ENCODE measurements at regions not wholly inside any gene's neighbourhood (a gene's known extent, or its start where the extent isn't known, plus 50 kb on each side); places are given as distances from the start of the nearest gene placed in this dataset.

DNA sequence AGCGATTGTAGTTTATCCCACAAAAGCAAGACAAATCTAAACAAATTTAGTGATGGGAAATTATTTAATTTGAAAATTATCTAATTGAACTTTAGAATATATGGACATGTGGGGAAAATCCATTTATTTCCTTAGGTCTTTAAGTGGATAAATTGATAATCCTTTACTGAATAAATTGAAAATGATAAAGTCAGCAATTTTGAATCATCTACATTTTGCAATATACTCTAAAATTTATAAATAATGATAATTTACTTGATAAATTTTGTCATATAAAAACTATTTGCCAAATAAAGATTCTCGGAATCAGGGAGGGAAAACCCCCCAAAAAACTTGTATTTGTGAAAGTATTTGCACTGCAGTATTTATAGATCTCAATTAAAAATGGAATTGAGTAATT is 875.3 kb upstream of the SLITRK5 start:
- no peak for DNase-seq
- CTCF ChIA-PET, result no interaction called here
- POLR2A ChIA-PET, result no interaction called here
- intact Hi-C loops (cut with micrococcal nuclease), result no loop called here
- Mint-ChIP-seq H3K9me3 (peaks cover 25% of the 10 kb centered on the region), H3K27ac (no peak overlapping the region), H3K27me3 (no peaks in the 10 kb centered on the region), H3K4me1 (ENCODE audit: low read depth) (no peaks in the 10 kb centered on the region), H3K36me3 (no peaks in the 10 kb centered on the region), H3K4me3 (no peak overlapping the region)

DNA sequence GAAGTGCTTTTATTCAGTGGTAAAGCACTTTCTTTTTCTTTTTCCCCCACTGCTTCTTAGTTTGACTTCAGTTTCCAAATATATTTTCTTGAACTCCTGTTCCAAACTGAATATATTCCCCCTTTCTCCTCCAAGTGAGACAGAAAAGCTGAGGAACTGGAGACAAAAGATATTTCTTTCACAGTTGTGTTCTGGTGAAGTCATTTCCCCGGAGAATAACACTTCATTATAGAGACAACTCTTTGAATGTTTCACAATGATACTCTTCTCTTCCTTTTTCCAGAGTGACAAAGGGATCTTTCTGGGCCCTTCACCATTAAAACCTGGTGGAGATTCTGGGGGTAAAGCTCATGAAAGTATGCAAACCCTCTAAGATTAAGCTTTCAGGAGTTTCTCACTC is 860.8 kb upstream of the SLITRK5 start:
- no peak overlapping the region for H3K4me3 Mint-ChIP-seq
- H3K9me3 Mint-ChIP-seq, result peaks cover 11% of the 10 kb centered on the region
- H3K4me1 Mint-ChIP-seq (ENCODE audit: low read depth), result no peaks in the 10 kb centered on the region
- DNase-seq, result no peak
- CTCF ChIA-PET, result no interaction called here
- POLR2A ChIA-PET, result no interaction called here
- no peak overlapping the region for H3K27ac Mint-ChIP-seq
- H3K36me3 Mint-ChIP-seq, result no peaks in the 10 kb centered on the region
- H3K27me3 Mint-ChIP-seq, result no peaks in the 10 kb centered on the region
- intact Hi-C loops (cut with micrococcal nuclease), result no loop called here

DNA sequence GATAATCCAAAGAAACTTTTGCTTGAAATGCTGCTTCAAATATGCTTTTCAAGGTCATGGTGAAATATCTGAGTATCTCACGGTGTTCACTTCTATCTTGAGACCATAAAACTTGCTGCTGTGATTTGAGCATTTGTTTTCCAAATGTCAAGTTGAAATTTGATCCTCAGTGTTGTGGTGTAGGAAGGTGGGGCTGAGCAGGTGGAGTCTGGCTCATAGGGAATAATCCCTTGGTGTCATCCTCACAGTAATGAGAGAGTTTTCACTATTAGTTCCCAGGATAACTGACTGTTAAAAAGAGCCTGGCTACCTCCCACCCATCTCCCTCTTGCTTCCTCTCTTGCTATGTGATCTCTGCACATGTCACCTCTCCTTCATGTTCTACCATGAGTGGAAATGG is 858.0 kb upstream of the SLITRK5 start:
- Mint-ChIP-seq H3K27me3 (no peaks in the 10 kb centered on the region), H3K27ac (no peak overlapping the region), H3K4me1 (ENCODE audit: low read depth) (no peaks in the 10 kb centered on the region), H3K9me3 (peaks cover 8% of the 10 kb centered on the region), H3K4me3 (no peak overlapping the region), H3K36me3 (no peaks in the 10 kb centered on the region)
- no peak for DNase-seq
- ChIA-PET CTCF (no interaction called here), POLR2A (no interaction called here)
- intact Hi-C loops (cut with micrococcal nuclease), result no loop called here

DNA sequence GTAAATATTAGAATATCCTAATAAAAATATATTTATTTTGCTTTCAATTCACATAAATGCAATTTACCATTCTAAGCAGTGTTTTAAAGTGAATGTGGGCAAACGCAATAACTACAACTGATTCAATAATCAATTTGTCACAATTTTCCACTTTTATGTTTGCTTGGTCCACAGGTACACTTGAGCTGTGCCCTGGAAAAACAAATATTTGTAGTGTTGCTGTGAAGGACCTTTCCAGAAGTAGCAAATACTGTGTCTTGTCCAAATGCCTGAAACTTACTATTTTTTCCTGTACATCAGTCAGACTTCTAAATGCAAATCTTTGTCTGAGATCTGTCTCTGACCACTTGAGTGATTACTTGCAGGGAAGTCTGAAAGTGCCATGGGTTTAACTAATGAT is 845.8 kb upstream of the SLITRK5 start:
- Mint-ChIP-seq H3K27me3 (no peaks in the 10 kb centered on the region), H3K4me1 (ENCODE audit: low read depth) (no peaks in the 10 kb centered on the region), H3K9me3 (peaks cover under 1% of the 10 kb centered on the region), H3K4me3 (no peak overlapping the region), H3K36me3 (no peaks in the 10 kb centered on the region), H3K27ac (no peak overlapping the region)
- intact Hi-C loops (cut with micrococcal nuclease), result no loop called here
- DNase-seq, result no peak
- POLR2A ChIA-PET, result no interaction called here
- CTCF ChIA-PET, result no interaction called here

DNA sequence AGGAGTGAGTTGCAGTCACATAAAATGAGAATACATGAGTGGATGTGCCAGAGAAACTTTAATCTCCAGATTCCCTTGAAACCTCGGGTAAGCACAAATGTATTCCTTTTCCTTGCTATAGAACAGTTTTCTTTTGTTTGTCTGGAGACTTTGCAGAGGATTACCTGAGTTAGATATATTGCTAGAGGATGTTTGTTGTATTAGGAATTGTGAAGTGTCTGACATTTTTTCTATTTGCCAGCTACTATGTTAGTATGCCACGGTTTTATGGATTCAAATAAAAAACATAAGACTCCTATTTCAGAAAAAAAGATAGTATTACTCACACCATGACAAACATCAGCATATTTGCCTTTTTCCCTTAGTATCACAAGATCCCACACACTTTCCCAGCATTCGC is 844.9 kb upstream of the SLITRK5 start:
- no peaks in the 10 kb centered on the region for H3K27me3 Mint-ChIP-seq
- ChIA-PET CTCF (no interaction called here), POLR2A (no interaction called here)
- H3K27ac Mint-ChIP-seq, result no peak overlapping the region
- no peak overlapping the region for H3K4me3 Mint-ChIP-seq
- no peaks in the 10 kb centered on the region for H3K4me1 Mint-ChIP-seq (ENCODE audit: low read depth)
- no peaks in the 10 kb centered on the region for H3K9me3 Mint-ChIP-seq
- H3K36me3 Mint-ChIP-seq, result no peaks in the 10 kb centered on the region
- intact Hi-C loops (cut with micrococcal nuclease), result no loop called here
- DNase-seq, result no peak

DNA sequence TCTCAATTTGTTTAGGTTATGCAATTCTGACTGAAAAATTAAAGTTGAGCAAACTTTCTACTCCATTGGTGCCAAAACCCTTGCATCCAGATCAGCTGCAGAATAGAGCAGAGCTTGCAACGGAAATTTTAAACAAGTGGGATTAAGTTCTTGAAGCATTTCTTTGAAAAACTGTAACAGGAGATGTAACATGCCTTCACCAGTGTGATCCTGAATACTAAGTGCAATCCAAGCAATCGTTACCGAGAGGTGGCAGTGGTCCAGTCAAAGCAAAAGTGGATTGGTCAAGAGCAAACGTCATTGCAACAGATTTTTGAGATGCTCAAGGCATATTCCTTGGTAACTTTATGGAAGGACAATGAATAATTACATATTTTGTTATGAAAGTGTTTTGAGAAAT is 841.1 kb upstream of the SLITRK5 start:
- intact Hi-C loops (cut with micrococcal nuclease), result no loop called here
- CTCF ChIA-PET, result no interaction called here
- H3K36me3 Mint-ChIP-seq, result no peaks in the 10 kb centered on the region
- POLR2A ChIA-PET, result no interaction called here
- DNase-seq, result no peak
- peaks cover 4% of the 10 kb centered on the region for H3K9me3 Mint-ChIP-seq
- no peaks in the 10 kb centered on the region for H3K4me1 Mint-ChIP-seq (ENCODE audit: low read depth)
- no peak overlapping the region for H3K4me3 Mint-ChIP-seq
- H3K27me3 Mint-ChIP-seq, result no peaks in the 10 kb centered on the region
- no peak overlapping the region for H3K27ac Mint-ChIP-seq

DNA sequence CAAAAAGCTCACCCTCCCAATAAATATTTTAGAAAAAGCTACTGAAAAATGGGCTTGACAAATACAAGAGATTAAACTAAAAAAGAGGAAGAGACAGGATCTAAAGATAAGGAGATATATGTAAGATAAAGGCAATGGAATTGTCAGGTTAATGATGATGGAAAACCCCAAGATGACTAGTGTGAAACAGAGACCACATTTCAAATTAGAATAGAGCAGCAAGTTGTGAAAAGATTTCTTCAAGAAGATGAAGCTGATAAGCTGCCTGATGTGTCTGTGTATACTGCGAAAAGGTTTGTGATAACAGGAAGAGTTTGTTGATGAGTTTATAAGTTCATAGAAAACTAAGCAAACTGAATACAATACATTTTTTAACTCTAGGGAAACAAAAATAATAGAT is 840.1 kb upstream of the SLITRK5 start:
- Mint-ChIP-seq H3K36me3 (no peaks in the 10 kb centered on the region), H3K4me3 (no peak overlapping the region), H3K4me1 (ENCODE audit: low read depth) (no peaks in the 10 kb centered on the region), H3K27me3 (no peaks in the 10 kb centered on the region), H3K27ac (no peak overlapping the region), H3K9me3 (peaks cover 15% of the 10 kb centered on the region)
- no peak for DNase-seq
- ChIA-PET CTCF (no interaction called here), POLR2A (no interaction called here)
- intact Hi-C loops (cut with micrococcal nuclease), result no loop called here

DNA sequence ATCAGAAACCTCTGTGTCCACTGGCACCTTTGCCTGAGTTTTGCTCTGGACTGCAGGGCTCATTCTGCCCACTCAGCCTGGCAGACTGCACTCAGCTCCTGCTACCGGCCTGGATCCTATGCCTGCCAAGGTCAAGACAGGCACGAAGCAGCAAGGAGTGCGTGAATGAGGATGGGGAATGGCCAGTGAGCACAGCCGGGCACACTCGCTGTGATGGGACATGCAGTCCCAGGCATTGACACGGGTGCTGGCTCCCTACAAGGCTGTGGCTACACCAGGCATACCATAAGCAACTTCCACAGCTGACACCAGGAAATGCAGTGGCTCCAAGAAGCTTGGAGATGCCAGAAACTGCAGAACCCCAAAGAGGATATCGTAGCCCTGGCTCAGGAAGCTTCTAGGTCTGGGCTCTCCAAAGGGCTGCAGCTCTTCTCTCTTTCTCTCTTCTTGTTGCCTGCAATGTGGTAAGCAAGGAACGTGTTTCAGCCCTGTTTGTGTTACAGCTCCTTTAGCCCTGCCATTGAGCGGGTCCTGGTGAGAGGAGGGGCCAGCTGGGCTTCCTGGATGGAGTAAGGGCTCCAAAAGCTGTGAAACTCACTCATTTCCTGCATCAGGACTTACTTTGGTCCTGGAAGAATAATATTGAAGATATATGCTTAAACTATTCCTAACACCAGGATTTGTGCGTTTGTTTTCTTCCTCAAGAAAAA is 832.6 kb upstream of the SLITRK5 start:
- no peak for DNase-seq
- Mint-ChIP-seq H3K27me3 (no peaks in the 10 kb centered on the region), H3K9me3 (peaks cover 27% of the 10 kb centered on the region), H3K4me1 (ENCODE audit: low read depth) (no peaks in the 10 kb centered on the region), H3K27ac (no peak overlapping the region), H3K36me3 (no peaks in the 10 kb centered on the region), H3K4me3 (no peak overlapping the region)
- POLR2A ChIA-PET, result no interaction called here
- intact Hi-C loops (cut with micrococcal nuclease), result no loop called here
- CTCF ChIA-PET, result no interaction called here

DNA sequence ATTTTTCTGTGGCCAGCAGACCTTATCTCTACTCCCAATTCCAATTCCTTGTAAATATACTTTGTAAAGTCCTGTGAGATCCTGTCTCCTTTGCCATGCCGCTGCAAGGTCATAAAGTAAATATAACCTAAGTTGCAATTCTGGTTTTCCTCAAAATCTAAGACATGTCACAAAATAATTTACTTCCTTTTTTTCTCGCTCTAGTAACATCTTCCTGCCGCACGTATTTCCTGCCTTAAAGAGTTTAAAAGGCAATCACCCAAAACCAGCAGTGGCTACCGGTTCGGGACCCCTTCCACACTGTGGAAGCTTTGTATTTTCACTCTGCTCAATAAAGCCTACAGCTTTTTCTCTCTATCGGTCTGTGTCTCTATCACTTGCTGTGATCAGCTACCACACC is 832.0 kb upstream of the SLITRK5 start:
- DNase-seq, result no peak
- intact Hi-C loops (cut with micrococcal nuclease), result no loop called here
- no peak overlapping the region for H3K27ac Mint-ChIP-seq
- ChIA-PET CTCF (no interaction called here), POLR2A (no interaction called here)
- no peak overlapping the region for H3K4me3 Mint-ChIP-seq
- H3K4me1 Mint-ChIP-seq (ENCODE audit: low read depth), result no peaks in the 10 kb centered on the region
- H3K36me3 Mint-ChIP-seq, result no peaks in the 10 kb centered on the region
- no peaks in the 10 kb centered on the region for H3K27me3 Mint-ChIP-seq
- H3K9me3 Mint-ChIP-seq, result peaks cover 27% of the 10 kb centered on the region

DNA sequence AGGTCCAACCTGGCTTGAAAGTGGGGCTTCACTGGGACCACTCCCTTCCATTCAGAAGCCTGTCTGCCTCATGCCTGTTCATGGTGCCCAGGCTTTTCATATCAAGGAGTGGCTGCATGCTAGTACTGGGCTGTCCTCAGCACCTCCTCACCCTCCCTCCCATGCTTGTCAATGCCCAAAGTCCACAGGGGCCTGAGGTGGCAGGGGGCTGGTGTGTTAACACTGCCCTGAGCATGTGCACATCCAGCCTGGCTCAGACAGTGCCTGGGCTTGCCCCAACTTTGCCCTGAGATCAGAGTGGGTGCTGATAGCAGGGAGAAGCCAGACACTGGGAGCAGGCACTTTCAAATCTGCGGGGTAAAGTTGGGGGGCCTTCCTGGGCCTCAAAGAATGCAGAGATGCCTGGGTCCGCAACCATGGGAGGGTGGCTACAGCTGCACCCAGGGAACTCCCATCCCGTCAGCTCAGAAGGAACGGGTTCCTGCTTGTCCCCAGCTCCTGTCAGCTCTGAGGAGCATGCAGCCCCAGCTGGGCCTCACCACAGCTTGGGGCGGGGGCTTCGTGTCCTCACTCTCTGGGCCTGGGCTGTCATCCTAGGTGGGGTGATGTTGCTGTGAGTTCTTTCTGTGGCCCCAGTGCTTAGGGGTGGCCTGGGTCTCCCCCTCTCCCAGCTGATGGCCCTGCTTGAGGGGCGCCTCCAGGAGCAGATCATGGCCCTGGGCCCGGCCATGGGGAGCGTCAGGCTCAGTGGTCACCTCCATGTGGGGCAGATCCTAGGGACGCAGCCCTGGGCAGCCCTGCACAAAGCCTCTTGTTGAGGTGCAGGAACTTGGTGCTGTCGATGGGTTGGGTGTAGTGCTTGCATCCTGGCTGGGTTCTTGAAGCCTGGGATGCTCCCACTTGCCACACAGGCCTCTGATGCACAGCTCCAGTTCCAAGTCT is 830.6 kb upstream of the SLITRK5 start:
- no peaks in the 10 kb centered on the region for H3K36me3 Mint-ChIP-seq
- ChIA-PET POLR2A (no interaction called here), CTCF (no interaction called here)
- no peak overlapping the region for H3K27ac Mint-ChIP-seq
- H3K4me3 Mint-ChIP-seq, result no peak overlapping the region
- DNase-seq, result no peak
- intact Hi-C loops (cut with micrococcal nuclease), result no loop called here
- peaks cover 23% of the 10 kb centered on the region for H3K9me3 Mint-ChIP-seq
- H3K27me3 Mint-ChIP-seq, result no peaks in the 10 kb centered on the region
- no peaks in the 10 kb centered on the region for H3K4me1 Mint-ChIP-seq (ENCODE audit: low read depth)

DNA sequence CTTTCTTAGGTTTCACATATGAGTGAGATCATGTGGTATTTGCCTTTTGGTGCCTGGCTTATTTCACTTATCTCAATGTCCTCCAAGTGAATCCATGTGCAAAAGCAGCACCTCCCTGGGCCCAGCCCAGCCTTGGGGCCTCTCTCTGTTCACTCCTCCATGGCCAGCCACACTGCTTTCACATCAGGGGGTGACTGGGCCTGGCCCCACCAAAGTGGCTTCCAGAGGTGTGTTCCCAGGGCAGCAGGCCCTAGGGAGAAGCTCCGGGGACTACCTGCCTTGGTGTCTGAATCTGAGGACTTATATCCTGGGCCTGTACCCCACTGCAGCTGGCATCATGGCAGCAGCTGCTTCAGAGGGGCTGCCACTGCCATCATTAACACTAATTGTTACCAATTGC is 829.9 kb upstream of the SLITRK5 start:
- Mint-ChIP-seq H3K36me3 (no peaks in the 10 kb centered on the region), H3K27me3 (no peaks in the 10 kb centered on the region), H3K9me3 (peaks cover 17% of the 10 kb centered on the region), H3K4me3 (no peak overlapping the region), H3K4me1 (ENCODE audit: low read depth) (no peaks in the 10 kb centered on the region), H3K27ac (no peak overlapping the region)
- CTCF ChIA-PET, result no interaction called here
- intact Hi-C loops (cut with micrococcal nuclease), result no loop called here
- no peak for DNase-seq
- POLR2A ChIA-PET, result no interaction called here

DNA sequence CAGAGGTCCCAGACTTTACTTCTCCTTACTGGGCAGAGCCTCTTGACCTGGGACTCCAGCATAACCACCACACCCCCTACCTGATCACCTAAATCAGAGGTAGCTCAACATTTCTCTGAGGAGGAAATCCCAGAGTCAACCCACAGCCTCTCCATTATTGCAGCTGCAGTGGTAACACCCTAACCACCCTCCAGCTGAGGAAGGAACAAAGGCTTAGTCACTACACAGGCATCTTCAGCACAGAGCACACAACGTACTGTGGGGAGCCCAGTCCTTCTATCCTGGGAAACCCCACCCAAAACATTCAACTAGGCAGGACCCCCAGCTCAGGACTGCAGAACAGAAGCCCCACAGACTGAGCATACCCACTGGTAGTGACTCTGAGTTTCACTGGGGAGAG is 824.7 kb upstream of the SLITRK5 start:
- H3K4me3 Mint-ChIP-seq, result no peak overlapping the region
- no peak overlapping the region for H3K27ac Mint-ChIP-seq
- H3K4me1 Mint-ChIP-seq (ENCODE audit: low read depth), result no peaks in the 10 kb centered on the region
- DNase-seq, result no peak
- intact Hi-C loops (cut with micrococcal nuclease), result no loop called here
- no peaks in the 10 kb centered on the region for H3K36me3 Mint-ChIP-seq
- POLR2A ChIA-PET, result no interaction called here
- CTCF ChIA-PET, result no interaction called here
- peaks cover 6% of the 10 kb centered on the region for H3K9me3 Mint-ChIP-seq
- no peaks in the 10 kb centered on the region for H3K27me3 Mint-ChIP-seq

DNA sequence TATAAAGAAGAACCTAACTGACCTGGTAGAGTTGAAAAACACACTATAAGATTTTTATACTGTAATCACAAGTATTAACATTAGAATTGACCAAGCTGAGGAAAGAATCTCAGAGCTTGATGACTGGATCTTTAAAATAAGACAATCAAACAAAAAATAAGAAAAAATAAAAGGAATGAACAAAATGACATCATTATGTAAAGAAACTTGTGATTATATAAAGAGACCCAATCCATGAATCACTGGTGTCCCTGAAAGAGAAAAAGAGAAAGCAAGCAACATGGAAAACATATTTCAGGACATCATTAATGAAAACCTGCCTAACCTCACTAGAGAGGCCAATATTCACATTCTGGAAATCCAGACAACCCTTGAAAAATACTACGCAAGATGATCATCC is 822.5 kb upstream of the SLITRK5 start:
- intact Hi-C loops (cut with micrococcal nuclease), result no loop called here
- Mint-ChIP-seq H3K27ac (no peak overlapping the region), H3K9me3 (peaks cover 10% of the 10 kb centered on the region), H3K27me3 (no peaks in the 10 kb centered on the region), H3K4me1 (ENCODE audit: low read depth) (no peaks in the 10 kb centered on the region), H3K4me3 (no peak overlapping the region), H3K36me3 (no peaks in the 10 kb centered on the region)
- POLR2A ChIA-PET, result no interaction called here
- CTCF ChIA-PET, result no interaction called here
- no peak for DNase-seq

All from activated CD4-positive, alpha-beta memory T cell treated with anti-CD3 and anti-CD28 coated beads for 36 hours (primary cell).